NB4 (cell line): ENCODE measurements at regions not wholly inside any gene's neighbourhood (a gene's known extent, or its start where the extent isn't known, plus 50 kb on each side); places are given as distances from the start of the nearest gene placed in this dataset.

Experiments used
- DNase-seq: peaks from one replicate; pipeline ENCODE4 v3.0.0; 2010; ENCODE audit warnings: low read depth
- H3K4me3 ChIP-seq: one replicate; pipeline ENCODE4 v1.5.1; 2011; ENCODE audit warnings: mild to moderate bottlenecking, low read depth, low read length, moderate library complexity
- MYC ChIP-seq: IDR thresholded peaks from 2 replicates; pipeline ENCODE4 v1.6.1; 2011; ENCODE audit warnings: low read depth, low read length
- POLR2A ChIP-seq: IDR thresholded peaks from 2 replicates; pipeline ENCODE4 v1.6.1; 2011; ENCODE audit warnings: mild to moderate bottlenecking; ENCODE audit not compliant: insufficient read length; ENCODE audit errors: extremely low read depth
- TF ChIP-seq, protein P1 (sequence below): IDR thresholded peaks from one replicate; pipeline ENCODE4 v1.5.1; 2012; ENCODE audit warnings: low read depth, low read length
- TF ChIP-seq, protein P2 (sequence below): IDR thresholded peaks from 2 replicates; pipeline ENCODE4 v1.6.1; 2011; ENCODE audit warnings: low read depth, low read length

DNA sequence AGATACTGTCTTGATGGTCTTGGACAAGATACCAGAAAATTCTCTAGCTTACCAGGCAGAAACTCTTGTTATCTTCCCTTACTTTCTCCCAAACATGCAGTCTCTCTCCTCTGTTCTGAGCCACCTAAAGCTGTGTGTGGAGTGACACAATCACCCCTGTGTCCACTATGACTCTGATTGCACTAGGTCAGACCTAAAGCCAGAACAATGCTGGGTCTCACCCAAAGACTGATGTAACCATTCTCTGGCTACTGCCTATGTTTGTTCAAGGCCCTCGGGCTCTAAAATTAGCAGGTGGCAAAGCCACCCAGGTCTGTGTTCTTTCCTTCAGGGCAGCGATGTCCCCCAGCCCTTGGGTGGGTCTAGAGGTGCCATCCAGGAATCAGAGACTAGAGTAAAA, 200.5 kb downstream of the KCNA4 start:
- TF ChIP-seq, protein P1, sequence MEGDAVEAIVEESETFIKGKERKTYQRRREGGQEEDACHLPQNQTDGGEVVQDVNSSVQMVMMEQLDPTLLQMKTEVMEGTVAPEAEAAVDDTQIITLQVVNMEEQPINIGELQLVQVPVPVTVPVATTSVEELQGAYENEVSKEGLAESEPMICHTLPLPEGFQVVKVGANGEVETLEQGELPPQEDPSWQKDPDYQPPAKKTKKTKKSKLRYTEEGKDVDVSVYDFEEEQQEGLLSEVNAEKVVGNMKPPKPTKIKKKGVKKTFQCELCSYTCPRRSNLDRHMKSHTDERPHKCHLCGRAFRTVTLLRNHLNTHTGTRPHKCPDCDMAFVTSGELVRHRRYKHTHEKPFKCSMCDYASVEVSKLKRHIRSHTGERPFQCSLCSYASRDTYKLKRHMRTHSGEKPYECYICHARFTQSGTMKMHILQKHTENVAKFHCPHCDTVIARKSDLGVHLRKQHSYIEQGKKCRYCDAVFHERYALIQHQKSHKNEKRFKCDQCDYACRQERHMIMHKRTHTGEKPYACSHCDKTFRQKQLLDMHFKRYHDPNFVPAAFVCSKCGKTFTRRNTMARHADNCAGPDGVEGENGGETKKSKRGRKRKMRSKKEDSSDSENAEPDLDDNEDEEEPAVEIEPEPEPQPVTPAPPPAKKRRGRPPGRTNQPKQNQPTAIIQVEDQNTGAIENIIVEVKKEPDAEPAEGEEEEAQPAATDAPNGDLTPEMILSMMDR: no peak
- TF ChIP-seq, protein P2, sequence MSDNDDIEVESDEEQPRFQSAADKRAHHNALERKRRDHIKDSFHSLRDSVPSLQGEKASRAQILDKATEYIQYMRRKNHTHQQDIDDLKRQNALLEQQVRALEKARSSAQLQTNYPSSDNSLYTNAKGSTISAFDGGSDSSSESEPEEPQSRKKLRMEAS: no peak
- no peak for TF ChIP-seq POLR2A
- no peak for TF ChIP-seq MYC
- H3K4me3 ChIP-seq: no peak overlapping the region
- DNase-seq: no peak

DNA sequence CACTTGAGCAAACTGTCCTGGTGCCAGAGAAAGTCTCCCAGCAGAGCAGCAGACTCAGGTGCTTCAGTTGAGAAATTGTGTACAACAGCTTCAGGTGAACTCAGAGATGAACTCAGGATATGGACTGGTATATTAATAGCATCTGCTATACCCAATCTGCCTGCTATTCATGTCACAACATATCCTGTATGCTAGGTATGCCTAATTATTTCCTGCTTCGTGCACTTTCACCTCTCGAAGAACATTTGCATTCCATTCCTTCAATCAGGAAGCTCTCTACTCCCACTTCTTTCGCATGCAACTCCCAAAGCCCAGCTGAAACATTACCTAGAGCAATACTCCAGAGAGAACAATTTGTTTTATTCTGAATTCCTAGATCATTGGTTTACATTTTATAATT, 207.7 kb downstream of the KCNA4 start:
- no peak overlapping the region for H3K4me3 ChIP-seq
- TF ChIP-seq MYC (no peak), POLR2A (no peak)
- TF ChIP-seq, protein P1: no peak
- TF ChIP-seq, protein P2: no peak
- no peak for DNase-seq

DNA sequence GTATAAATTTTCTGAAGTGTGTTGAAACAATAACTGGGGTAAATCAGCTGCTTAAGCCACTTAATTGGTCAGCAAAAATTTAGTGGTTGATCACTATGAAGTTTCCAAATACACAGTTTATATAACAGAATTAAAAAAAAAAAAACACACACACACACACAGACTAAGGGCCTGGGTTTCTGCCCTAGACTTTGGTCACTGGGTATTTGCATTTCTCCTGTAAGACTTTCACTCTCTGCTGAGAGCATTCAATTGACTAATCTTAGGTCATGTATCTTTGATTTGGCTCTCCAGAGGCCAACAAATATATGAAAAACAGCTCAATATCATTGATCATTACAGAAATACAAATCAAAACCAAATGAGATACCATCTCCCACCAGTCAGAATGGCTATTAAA, 214.3 kb downstream of the KCNA4 start:
- DNase-seq: no peak
- H3K4me3 ChIP-seq: no peak overlapping the region
- TF ChIP-seq, protein P2: no peak
- TF ChIP-seq POLR2A (no peak), MYC (no peak)
- TF ChIP-seq, protein P1: no peak

DNA sequence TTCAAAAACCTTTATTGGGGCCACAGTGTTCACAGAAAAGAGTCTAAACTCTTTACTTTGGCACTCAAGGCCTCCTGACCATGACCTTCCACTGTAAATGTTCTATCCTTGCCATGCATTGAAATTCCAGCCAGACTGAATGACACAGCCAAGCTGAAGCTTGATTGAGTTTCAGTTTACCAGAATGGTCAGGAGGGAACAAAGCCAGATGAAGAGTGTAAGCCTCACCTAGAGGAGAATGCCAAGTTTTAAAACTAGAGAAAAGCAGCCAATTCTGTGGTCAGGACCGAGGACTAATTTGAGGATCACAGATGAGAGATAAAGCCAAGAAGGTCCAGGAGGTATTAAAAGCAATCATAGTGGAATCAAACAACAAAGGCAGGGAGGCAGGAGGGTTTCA, 215.3 kb downstream of the KCNA4 start:
- no peak for TF ChIP-seq POLR2A
- DNase-seq: no peak
- H3K4me3 ChIP-seq: no peak overlapping the region

DNA sequence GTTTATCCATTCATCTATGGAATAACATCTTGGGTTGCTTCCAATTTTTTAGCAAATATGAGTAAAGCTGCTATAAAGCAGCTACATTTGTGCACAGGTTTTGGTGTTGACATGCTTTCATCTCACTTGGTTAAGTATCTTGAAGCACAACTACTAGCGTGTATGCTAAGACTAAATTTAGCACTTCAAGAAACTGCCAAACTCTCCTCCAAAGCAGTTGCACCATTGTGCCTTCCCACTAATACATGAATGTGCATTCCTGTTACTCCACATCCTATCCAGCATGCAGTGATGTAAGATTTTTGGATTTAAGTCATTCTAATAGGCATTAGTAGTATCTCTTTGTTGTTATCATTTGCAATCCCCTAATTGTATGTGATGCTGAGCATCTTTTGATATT, 230.7 kb downstream of the KCNA4 start:
- no peak overlapping the region for H3K4me3 ChIP-seq
- DNase-seq: no peak
- TF ChIP-seq, protein P2: no peak
- TF ChIP-seq MYC (no peak), POLR2A (no peak)
- TF ChIP-seq, protein P1: no peak

DNA sequence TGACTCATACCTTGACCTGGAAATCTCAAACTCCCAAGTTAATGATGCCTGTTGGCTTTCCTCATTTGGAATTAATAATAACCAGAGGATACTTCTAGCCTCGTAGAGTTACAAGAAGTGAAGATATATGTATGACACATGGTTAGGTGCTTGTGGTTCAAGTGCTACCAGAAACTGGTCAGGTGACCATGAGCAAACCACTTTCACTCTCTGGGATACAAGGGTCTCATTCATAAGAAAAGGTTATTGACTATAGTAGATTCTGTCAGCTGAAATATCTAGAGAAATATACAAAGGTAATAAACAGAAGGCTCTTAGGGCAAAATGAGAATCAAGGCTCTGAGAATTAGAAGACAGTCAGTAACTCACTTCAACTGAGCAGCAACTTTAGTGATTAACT, 233.3 kb downstream of the KCNA4 start:
- H3K4me3 ChIP-seq: no peak overlapping the region
- TF ChIP-seq MYC: no peak
- TF ChIP-seq, protein P2: no peak
- TF ChIP-seq POLR2A: no peak
- TF ChIP-seq, protein P1: no peak
- no peak for DNase-seq
